HCT116 (cell line): ENCODE measurements at regions not wholly inside any gene's neighbourhood (a gene's known extent, or its start where the extent isn't known, plus 50 kb on each side); places are given as distances from the start of the nearest gene placed in this dataset.
"Not testable (repeated sequence)": the region's sequence is repeated elsewhere in the genome, so short reads cannot be mapped to it uniquely, and the experiment has no call there.

Experiments
- CEBPB ChIP-seq: IDR thresholded peaks from 2 replicates; pipeline ENCODE4 v1.6.1; 2012; ENCODE audit warnings: low read depth
- EZH2phosphoT487 ChIP-seq: fragments of 200-600 bp; IDR thresholded peaks from 2 replicates; pipeline ENCODE4 v1.6.1; 2018; ENCODE audit warnings: antibody characterized with exemption, borderline replicate concordance
- POLR2A ChIP-seq: IDR thresholded peaks from 2 replicates; pipeline ENCODE4 v1.7.0; 2011; ENCODE audit warnings: borderline replicate concordance; ENCODE audit not compliant: insufficient read depth, insufficient read length; ENCODE audit errors: extremely low read depth
- POLR2AphosphoS5 ChIP-seq: IDR thresholded peaks from 2 replicates; pipeline ENCODE4 v1.6.1; 2011; ENCODE audit warnings: mild to moderate bottlenecking, low read depth, low read length, moderate library complexity
- RAD21 ChIP-seq: IDR thresholded peaks from 2 replicates; pipeline ENCODE4 v1.6.1; 2012; ENCODE audit warnings: low read depth, mild to moderate bottlenecking
- ZNF274 ChIP-seq: fragments of 200-500 bp; sonication (Bioruptor generic); IDR thresholded peaks from 2 replicates; pipeline ENCODE4 v1.6.1; 2014; ENCODE audit warnings: mild to moderate bottlenecking, low read depth, low read length, inconsistent platforms
- TF ChIP-seq, protein P1 (sequence below), 3 experiments: fragments of 200-600 bp in 1 of 3; sonication (generic) in 1 of 3; IDR thresholded peaks in 2 of 3; conservative IDR thresholded peaks in 1 of 3; 2 replicates each; pipeline ENCODE4 v1.5.1; 2012 to 2017; ENCODE audit warnings: low read depth in 2 of 3, low read length in 2 of 3, antibody characterized with exemption in 1 of 3, borderline replicate concordance in 1 of 3, control low read depth in 1 of 3, mild to moderate bottlenecking in 1 of 3, mixed read lengths in 1 of 3, mixed run types in 1 of 3, moderate library complexity in 1 of 3; ENCODE audit not compliant: insufficient read depth in 1 of 3

DNA sequence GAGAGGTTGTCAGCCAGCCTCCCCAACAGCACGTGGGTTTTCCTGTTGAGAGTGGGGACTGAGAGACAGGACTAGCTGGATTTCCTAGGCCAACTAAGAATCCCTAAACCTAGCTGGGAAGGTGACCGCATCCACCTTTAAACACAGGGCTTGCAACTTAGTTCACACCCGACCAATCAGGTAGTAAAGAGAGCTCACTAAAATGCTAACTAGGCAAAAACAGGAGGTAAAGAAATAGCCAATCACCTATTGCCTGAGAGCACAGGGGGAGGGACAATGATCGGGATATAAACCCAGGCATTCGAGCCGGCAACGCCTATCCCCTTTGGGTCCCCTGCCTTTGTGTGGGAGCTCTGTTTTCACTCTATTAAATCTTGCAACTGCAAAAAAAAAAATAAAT, 180.5 kb upstream of the TBX18 start:
- TF ChIP-seq, protein P1, sequence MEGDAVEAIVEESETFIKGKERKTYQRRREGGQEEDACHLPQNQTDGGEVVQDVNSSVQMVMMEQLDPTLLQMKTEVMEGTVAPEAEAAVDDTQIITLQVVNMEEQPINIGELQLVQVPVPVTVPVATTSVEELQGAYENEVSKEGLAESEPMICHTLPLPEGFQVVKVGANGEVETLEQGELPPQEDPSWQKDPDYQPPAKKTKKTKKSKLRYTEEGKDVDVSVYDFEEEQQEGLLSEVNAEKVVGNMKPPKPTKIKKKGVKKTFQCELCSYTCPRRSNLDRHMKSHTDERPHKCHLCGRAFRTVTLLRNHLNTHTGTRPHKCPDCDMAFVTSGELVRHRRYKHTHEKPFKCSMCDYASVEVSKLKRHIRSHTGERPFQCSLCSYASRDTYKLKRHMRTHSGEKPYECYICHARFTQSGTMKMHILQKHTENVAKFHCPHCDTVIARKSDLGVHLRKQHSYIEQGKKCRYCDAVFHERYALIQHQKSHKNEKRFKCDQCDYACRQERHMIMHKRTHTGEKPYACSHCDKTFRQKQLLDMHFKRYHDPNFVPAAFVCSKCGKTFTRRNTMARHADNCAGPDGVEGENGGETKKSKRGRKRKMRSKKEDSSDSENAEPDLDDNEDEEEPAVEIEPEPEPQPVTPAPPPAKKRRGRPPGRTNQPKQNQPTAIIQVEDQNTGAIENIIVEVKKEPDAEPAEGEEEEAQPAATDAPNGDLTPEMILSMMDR (IDR thresholded peaks at IDR 0.05 in 2 of 3, conservative IDR thresholded peaks at IDR 0.05 in 1 of 3; ENCODE audit: borderline replicate concordance in 1 of 3, insufficient read depth in 1 of 3, low read depth in 2 of 3, low read length in 2 of 3) = not testable (repeated sequence)
- TF ChIP-seq POLR2AphosphoS5, EZH2phosphoT487, ZNF274, RAD21, POLR2A, CEBPB: not testable (repeated sequence)
